ENCODE measurements at regions not wholly inside any gene's neighbourhood (a gene's known extent, or its start where the extent isn't known, plus 50 kb on each side); places are given as distances from the start of the nearest gene placed in this dataset.

DNA sequence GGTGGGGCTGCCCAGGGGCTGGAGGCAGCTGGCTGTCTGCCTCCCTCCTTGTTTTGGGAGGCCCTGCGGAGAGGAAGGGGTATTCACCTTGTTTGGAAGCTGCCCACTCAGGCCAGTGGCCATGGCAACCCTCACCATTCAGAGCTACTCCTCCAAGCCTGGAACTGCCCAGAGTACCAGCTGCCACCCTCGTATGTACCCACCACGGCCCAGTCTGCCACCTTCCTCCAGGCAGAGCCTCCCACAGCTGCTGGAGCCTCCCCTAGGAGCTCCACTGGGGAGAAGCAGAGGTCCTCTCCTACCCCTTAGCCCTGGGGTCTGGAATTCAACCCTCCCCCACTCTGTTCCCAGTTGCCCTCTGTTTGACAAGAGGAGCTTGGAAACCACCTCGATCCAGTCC, 90.7 kb downstream of the AXIN2 start:
- TF ChIP-seq, protein P1, sequence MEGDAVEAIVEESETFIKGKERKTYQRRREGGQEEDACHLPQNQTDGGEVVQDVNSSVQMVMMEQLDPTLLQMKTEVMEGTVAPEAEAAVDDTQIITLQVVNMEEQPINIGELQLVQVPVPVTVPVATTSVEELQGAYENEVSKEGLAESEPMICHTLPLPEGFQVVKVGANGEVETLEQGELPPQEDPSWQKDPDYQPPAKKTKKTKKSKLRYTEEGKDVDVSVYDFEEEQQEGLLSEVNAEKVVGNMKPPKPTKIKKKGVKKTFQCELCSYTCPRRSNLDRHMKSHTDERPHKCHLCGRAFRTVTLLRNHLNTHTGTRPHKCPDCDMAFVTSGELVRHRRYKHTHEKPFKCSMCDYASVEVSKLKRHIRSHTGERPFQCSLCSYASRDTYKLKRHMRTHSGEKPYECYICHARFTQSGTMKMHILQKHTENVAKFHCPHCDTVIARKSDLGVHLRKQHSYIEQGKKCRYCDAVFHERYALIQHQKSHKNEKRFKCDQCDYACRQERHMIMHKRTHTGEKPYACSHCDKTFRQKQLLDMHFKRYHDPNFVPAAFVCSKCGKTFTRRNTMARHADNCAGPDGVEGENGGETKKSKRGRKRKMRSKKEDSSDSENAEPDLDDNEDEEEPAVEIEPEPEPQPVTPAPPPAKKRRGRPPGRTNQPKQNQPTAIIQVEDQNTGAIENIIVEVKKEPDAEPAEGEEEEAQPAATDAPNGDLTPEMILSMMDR (conservative IDR thresholded peaks at IDR 0.05 in 1 of 2, IDR thresholded peaks at IDR 0.05 in 1 of 2; ENCODE audit: extremely low read depth in 1 of 2, insufficient read depth in 1 of 2, low read depth in 1 of 2, low read length in 2 of 2): no peak
- TF ChIP-seq EZH2 (IDR thresholded peaks at IDR 0.05; ENCODE audit: borderline replicate concordance, low read length): no peak

Data from mammary epithelial cell (primary cell).